NB4 (cell line): ENCODE measurements at regions not wholly inside any gene's neighbourhood (a gene's known extent, or its start where the extent isn't known, plus 50 kb on each side); places are given as distances from the start of the nearest gene placed in this dataset.
"Not testable (repeated sequence)": the region's sequence is repeated elsewhere in the genome, so short reads cannot be mapped to it uniquely, and the experiment has no call there.

Experiments used
- DNase-seq: peaks from one replicate; pipeline ENCODE4 v3.0.0; 2010; ENCODE audit warnings: low read depth
- H3K4me3 ChIP-seq: one replicate; pipeline ENCODE4 v1.5.1; 2011; ENCODE audit warnings: mild to moderate bottlenecking, low read depth, low read length, moderate library complexity
- CTCF ChIP-seq: IDR thresholded peaks from one replicate; pipeline ENCODE4 v1.5.1; 2012; ENCODE audit warnings: low read depth, low read length
- MAX ChIP-seq: IDR thresholded peaks from 2 replicates; pipeline ENCODE4 v1.6.1; 2011; ENCODE audit warnings: low read depth, low read length
- MYC ChIP-seq: IDR thresholded peaks from 2 replicates; pipeline ENCODE4 v1.6.1; 2011; ENCODE audit warnings: low read depth, low read length
- POLR2A ChIP-seq: IDR thresholded peaks from 2 replicates; pipeline ENCODE4 v1.6.1; 2011; ENCODE audit warnings: mild to moderate bottlenecking; ENCODE audit not compliant: insufficient read length; ENCODE audit errors: extremely low read depth

GRCh38 chr7:152947686-152948085 is 188.1 kb downstream of the ACTR3B start:
- TF ChIP-seq CTCF (no peak), POLR2A (no peak), MAX (no peak), MYC (no peak)
- H3K4me3 ChIP-seq: no peak overlapping the region
- no peak for DNase-seq

GRCh38 chr7:152949253-152949652 is 189.7 kb downstream of the ACTR3B start:
- TF ChIP-seq CTCF (no peak), POLR2A (no peak), MYC (no peak), MAX (no peak)
- DNase-seq: no peak
- H3K4me3 ChIP-seq: no peak overlapping the region

- no peak overlapping the region for H3K4me3 ChIP-seq
Measured at GRCh38 chr7:152949790-152950189, 190.2 kb downstream of the ACTR3B start.

GRCh38 chr7:152956006-152956405 is 196.5 kb downstream of the ACTR3B start:
- peak; percentile 18 for DNase-seq
- TF ChIP-seq MAX: no peak
- TF ChIP-seq CTCF: no peak
- TF ChIP-seq POLR2A: no peak
- no peak for TF ChIP-seq MYC
- no peak overlapping the region for H3K4me3 ChIP-seq

More at GRCh38 chr7:152949790-152950189, 190.2 kb downstream of the ACTR3B start:
- no peak for TF ChIP-seq CTCF
- no peak for TF ChIP-seq MAX
- TF ChIP-seq POLR2A: no peak
- TF ChIP-seq MYC: no peak
- no peak for DNase-seq

GRCh38 chr7:152959610-152960009 is 200.1 kb downstream of the ACTR3B start:
- H3K4me3 ChIP-seq: no peak overlapping the region
- TF ChIP-seq MAX: no peak
- TF ChIP-seq CTCF: no peak
- TF ChIP-seq POLR2A: no peak
- no peak for DNase-seq

- not testable (repeated sequence) for DNase-seq, H3K4me3 ChIP-seq
Measured at GRCh38 chr7:152961796-152962195, 202.2 kb downstream of the ACTR3B start.
